K562 (cell line): ENCODE measurements at regions not wholly inside any gene's neighbourhood (a gene's known extent, or its start where the extent isn't known, plus 50 kb on each side); places are given as distances from the start of the nearest gene placed in this dataset.

Experiments used
- ATAC-seq: fragments of 200-7000 bp; cut with Tn5 transposase; 3 replicates; pipeline ENCODE4 v1.9.1; 2020; ENCODE audit warnings: moderate library complexity
- BruUV-seq: library from RNA; stranded (reverse); fragments of 400-500 nt; replicated peaks from 2 replicates; lab custom pipeline; 2021; lab: Mats Ljungman, UMichigan
- CTCF ChIA-PET: fragments of 300-600 bp; formaldehyde crosslinking; extraction: SDS; loops from one replicate; lab custom pipeline; 2021; ENCODE audit warnings: low intra/inter-chr PET ratio; lab: Yijun Ruan, JAX
- POLR2A ChIA-PET: fragments of 300-600, 350-650 bp; sonication (Branson Sonifier 250); formaldehyde crosslinking; extraction: SDS; loops from one replicate; lab custom pipeline; 2021; ENCODE audit warnings: antibody characterized with exemption, inconsistent platforms; lab: Yijun Ruan, JAX
- DNase-seq, 4 experiments: peaks; one replicate each; pipeline versions ENCODE4 v3.0.0 to v3.0.0-alpha.2; 2011 to 2018; ENCODE audit warnings: low spot score in 3 of 4, mixed read lengths in 3 of 4; ENCODE audit errors: extremely low read depth in 1 of 4
- FAIRE-seq: peaks from 2 replicates; lab custom pipeline; 2011; peaks lifted over from hg19 to GRCh38; lab: Jason Lieb, UNC
- H2AFZ ChIP-seq: 2 replicates; pipeline ENCODE4 v1.6.0; 2011; ENCODE audit warnings: low read depth, low read length, control low read depth, inconsistent platforms
- H3K27ac ChIP-seq: fragments of 200-600 bp; 3 replicates; pipeline ENCODE4 v1.8.0; 2011; ENCODE audit warnings: low read depth, mild to moderate bottlenecking, control low read depth, inconsistent platforms, low read length, moderate library complexity, mixed read lengths; ENCODE audit errors: extremely low read depth
- H3K27me3 ChIP-seq, 2 experiments: fragments of 300-600 bp in 1 of 2; 2 replicates in 1 of 2; 3 replicates in 1 of 2; pipeline versions ENCODE4 v1.6.0 to v1.8.0; 2011; ENCODE audit warnings: inconsistent platforms in 2 of 2, low read length in 2 of 2, mild to moderate bottlenecking in 1 of 2, mixed read lengths in 1 of 2, moderate library complexity in 1 of 2; ENCODE audit not compliant: control insufficient read depth in 2 of 2, insufficient read depth in 2 of 2
- H3K36me3 ChIP-seq: fragments of 300-600 bp; 3 replicates; pipeline ENCODE4 v1.8.0; 2011; ENCODE audit warnings: mild to moderate bottlenecking, low read length, inconsistent platforms; ENCODE audit not compliant: control insufficient read depth, insufficient read depth
- H3K4me1 ChIP-seq, 2 experiments: fragments of 200-600 bp in 1 of 2; replicated peaks in 1 of 2; 2 replicates in 1 of 2; 3 replicates in 1 of 2; pipeline versions ENCODE4 v1.5.1 to v1.8.0; 2011; ENCODE audit warnings: inconsistent platforms in 2 of 2, low read length in 2 of 2, mild to moderate bottlenecking in 1 of 2, mixed read lengths in 1 of 2, moderate library complexity in 1 of 2; ENCODE audit not compliant: control insufficient read depth in 2 of 2, insufficient read depth in 2 of 2
- H3K4me2 ChIP-seq: 2 replicates; pipeline ENCODE4 v1.6.1; 2011; ENCODE audit warnings: low read length, control low read depth, inconsistent platforms, mixed read lengths; ENCODE audit not compliant: insufficient read depth
- H3K4me3 ChIP-seq: fragments of 200-600 bp; sonication (generic), shearing (Covaris generic); 2 replicates; pipeline ENCODE4 v1.5.1; 2016; ENCODE audit warnings: control low read depth, inconsistent platforms
- H3K79me2 ChIP-seq: fragments of 200-600 bp; 3 replicates; pipeline ENCODE4 v1.8.0; 2011; ENCODE audit warnings: low read length, inconsistent platforms; ENCODE audit not compliant: control insufficient read depth, insufficient read depth
- H3K9ac ChIP-seq, 2 experiments: 2 replicates each; pipeline versions ENCODE4 v1.6.0 to v1.6.1; 2011; ENCODE audit warnings: low read depth in 2 of 2, low read length in 2 of 2, control low read depth in 1 of 2, inconsistent platforms in 1 of 2, mild to moderate bottlenecking in 1 of 2, mixed read lengths in 1 of 2; ENCODE audit not compliant: insufficient read depth in 1 of 2
- H3K9me1 ChIP-seq: one replicate; pipeline ENCODE4 v1.6.0; 2011; ENCODE audit warnings: inconsistent platforms, mild to moderate bottlenecking, low read length, moderate library complexity; ENCODE audit not compliant: control insufficient read depth, insufficient read depth
- H3K9me3 ChIP-seq: replicated peaks from 2 replicates; pipeline ENCODE4 v1.5.1; 2011; ENCODE audit warnings: low read depth, low read length, inconsistent platforms; ENCODE audit not compliant: control insufficient read depth, insufficient read depth
- H4K20me1 ChIP-seq: replicated peaks from 2 replicates; pipeline ENCODE4 v1.6.1; 2011; ENCODE audit warnings: low read length, inconsistent platforms, mixed read lengths; ENCODE audit not compliant: control insufficient read depth, insufficient read depth
- GTF2E2 ChIP-seq: fragments of 200-800 bp; sonication (Bioruptor generic); IDR thresholded peaks from 2 replicates; pipeline ENCODE4 v1.6.1; 2016; ENCODE audit warnings: missing genetic modification characterization, missing compliant biosample characterization
- NR2C1 ChIP-seq, 2 experiments: fragments of 450-650 bp; IDR thresholded peaks; 2 replicates each; pipeline ENCODE4 v1.6.1; 2017; ENCODE audit warnings: mild to moderate bottlenecking in 2 of 2, antibody characterized with exemption in 1 of 2, inconsistent platforms in 1 of 2, missing compliant biosample characterization in 1 of 2, missing genetic modification characterization in 1 of 2
- POLR2H ChIP-seq: IDR thresholded peaks from 2 replicates; pipeline ENCODE4 v1.6.1; 2016; ENCODE audit warnings: missing genetic modification characterization, low read depth, mild to moderate bottlenecking, control low read depth, missing compliant biosample characterization, moderate library complexity
- ZNF197 ChIP-seq: fragments of 200-800 bp; sonication (Bioruptor generic); IDR thresholded peaks from 2 replicates; pipeline ENCODE4 v1.6.1; 2016; ENCODE audit warnings: low read depth, missing genetic modification characterization, missing compliant biosample characterization
- WGBS: fragments of 100-300 bp; shearing (Covaris generic); methylation state at CpG from one replicate; pipeline ENCODE4 v1.1.6; 2016; ENCODE audit warnings: low coverage, mixed read lengths; ENCODE audit not compliant: insufficient coverage; ENCODE audit errors: missing lambda C conversion rate; 5-methylcytosine and 5-hydroxymethylcytosine counted together
- in situ Hi-C: fragments of 300-500 bp; cut with MboI; formaldehyde crosslinking; loops from 4 replicates; pipeline ENCODE4 v1.15.0; 2018; ENCODE audit warnings: inconsistent platforms, mixed read lengths
- intact Hi-C: fragments of 100-400 bp; cut with micrococcal nuclease; formaldehyde crosslinking; loops from 2 replicates; pipeline ENCODE4 v1.14.2; 2022
- TF ChIP-seq, protein P1 (sequence below): IDR thresholded peaks from 2 replicates; pipeline ENCODE4 v1.6.1; 2011; ENCODE audit not compliant: insufficient read length; ENCODE audit errors: extremely low read depth
- TF ChIP-seq, protein P2 (sequence below): sonication (generic); formaldehyde crosslinking; IDR thresholded peaks from 2 replicates; pipeline ENCODE4 v1.8.0; 2022; ENCODE audit warnings: missing genetic modification reagents, mild to moderate bottlenecking, borderline replicate concordance
- TF ChIP-seq, protein P3 (sequence below): fragments of 250-450 bp; sonication (Bioruptor Pico); IDR thresholded peaks from 2 replicates; pipeline ENCODE4 v1.5.0; 2021

DNA sequence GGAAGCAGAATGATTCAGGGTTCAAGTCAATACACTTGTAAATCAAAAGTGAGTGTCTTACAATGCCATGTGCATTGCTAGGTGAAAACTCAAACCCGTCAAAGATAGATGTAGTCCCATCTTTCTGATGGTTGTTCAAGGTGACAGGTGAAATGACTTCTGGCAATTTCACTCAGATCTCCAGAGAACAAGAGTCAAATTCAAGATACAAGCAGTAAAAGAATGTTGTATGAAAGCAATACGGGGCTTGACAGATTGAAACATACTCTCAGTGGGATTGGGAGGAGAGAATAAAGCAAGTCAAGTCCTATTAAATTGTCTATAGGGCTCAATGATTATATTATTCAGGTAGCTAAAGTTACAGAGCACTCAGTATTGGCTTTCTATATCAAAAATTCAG lies 105.1 kb upstream of the ANXA10 start:
- Histone ChIP-seq H3K4me1 (no peaks in the 10 kb centered on the region), H3K27ac (no peak overlapping the region), H3K9ac (no peak overlapping the region), H3K9me3 (no peaks in the 10 kb centered on the region; the same call in 1 of the 2 replicates), H4K20me1 (no peaks in the 10 kb centered on the region), H3K27me3 (no peaks in the 10 kb centered on the region), H2AFZ (no peak overlapping the region), H3K4me2 (no peak overlapping the region), H3K36me3 (no peaks in the 10 kb centered on the region), H3K9me1 (no peaks in the 10 kb centered on the region), H3K4me3 (no peak overlapping the region), H3K79me2 (no peaks in the 10 kb centered on the region)
- no peak for FAIRE-seq
- intact Hi-C loops (no loop called here), in situ Hi-C loops (no loop called here)
- TF ChIP-seq GTF2E2: no peak
- TF ChIP-seq, protein P1, sequence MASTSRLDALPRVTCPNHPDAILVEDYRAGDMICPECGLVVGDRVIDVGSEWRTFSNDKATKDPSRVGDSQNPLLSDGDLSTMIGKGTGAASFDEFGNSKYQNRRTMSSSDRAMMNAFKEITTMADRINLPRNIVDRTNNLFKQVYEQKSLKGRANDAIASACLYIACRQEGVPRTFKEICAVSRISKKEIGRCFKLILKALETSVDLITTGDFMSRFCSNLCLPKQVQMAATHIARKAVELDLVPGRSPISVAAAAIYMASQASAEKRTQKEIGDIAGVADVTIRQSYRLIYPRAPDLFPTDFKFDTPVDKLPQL: no peak
- no peak for TF ChIP-seq NR2C1 (IDR thresholded peaks at IDR 0.05)
- no peak for TF ChIP-seq NR2C1 (tag; IDR thresholded peaks at IDR 0.05)
- TF ChIP-seq, protein P2, sequence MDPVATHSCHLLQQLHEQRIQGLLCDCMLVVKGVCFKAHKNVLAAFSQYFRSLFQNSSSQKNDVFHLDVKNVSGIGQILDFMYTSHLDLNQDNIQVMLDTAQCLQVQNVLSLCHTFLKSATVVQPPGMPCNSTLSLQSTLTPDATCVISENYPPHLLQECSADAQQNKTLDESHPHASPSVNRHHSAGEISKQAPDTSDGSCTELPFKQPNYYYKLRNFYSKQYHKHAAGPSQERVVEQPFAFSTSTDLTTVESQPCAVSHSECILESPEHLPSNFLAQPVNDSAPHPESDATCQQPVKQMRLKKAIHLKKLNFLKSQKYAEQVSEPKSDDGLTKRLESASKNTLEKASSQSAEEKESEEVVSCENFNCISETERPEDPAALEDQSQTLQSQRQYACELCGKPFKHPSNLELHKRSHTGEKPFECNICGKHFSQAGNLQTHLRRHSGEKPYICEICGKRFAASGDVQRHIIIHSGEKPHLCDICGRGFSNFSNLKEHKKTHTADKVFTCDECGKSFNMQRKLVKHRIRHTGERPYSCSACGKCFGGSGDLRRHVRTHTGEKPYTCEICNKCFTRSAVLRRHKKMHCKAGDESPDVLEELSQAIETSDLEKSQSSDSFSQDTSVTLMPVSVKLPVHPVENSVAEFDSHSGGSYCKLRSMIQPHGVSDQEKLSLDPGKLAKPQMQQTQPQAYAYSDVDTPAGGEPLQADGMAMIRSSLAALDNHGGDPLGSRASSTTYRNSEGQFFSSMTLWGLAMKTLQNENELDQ (CRISPR knock-in tag): no peak
- TF ChIP-seq, protein P3, sequence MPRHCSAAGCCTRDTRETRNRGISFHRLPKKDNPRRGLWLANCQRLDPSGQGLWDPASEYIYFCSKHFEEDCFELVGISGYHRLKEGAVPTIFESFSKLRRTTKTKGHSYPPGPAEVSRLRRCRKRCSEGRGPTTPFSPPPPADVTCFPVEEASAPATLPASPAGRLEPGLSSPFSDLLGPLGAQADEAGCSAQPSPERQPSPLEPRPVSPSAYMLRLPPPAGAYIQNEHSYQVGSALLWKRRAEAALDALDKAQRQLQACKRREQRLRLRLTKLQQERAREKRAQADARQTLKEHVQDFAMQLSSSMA: no peak
- TF ChIP-seq POLR2H (tag): no peak
- TF ChIP-seq ZNF197: no peak
- BruUV-seq: no TSS peak
- 4% methylated on average over 2 of the region's 2 CpGs for WGBS
- ChIA-PET POLR2A (no interaction called here), CTCF (no interaction called here)
- no peak for DNase-seq
- ATAC-seq: no peak
